Endodermal cell (in vitro differentiated cells): ENCODE measurements at regions not wholly inside any gene's neighbourhood (a gene's known extent, or its start where the extent isn't known, plus 50 kb on each side); places are given as distances from the start of the nearest gene placed in this dataset.

Experiments used
- DNase-seq: peaks from one replicate; pipeline ENCODE4 v3.0.0-alpha.2; 2017
- H3K27ac ChIP-seq: 2 replicates; pipeline ENCODE4 v1.5.1; 2013; ENCODE audit warnings: mild to moderate bottlenecking, low read depth, low read length, moderate library complexity
- H3K27me3 ChIP-seq: 2 replicates; pipeline ENCODE4 v1.6.1; 2013; ENCODE audit warnings: mild to moderate bottlenecking, low read length, moderate library complexity; ENCODE audit not compliant: insufficient read depth, control insufficient read depth, poor library complexity, severe bottlenecking
- H3K36me3 ChIP-seq: 2 replicates; pipeline ENCODE4 v1.7.0; 2013; ENCODE audit warnings: mild to moderate bottlenecking, low read length, moderate library complexity; ENCODE audit not compliant: control insufficient read depth, insufficient read depth
- H3K4me1 ChIP-seq: one replicate; pipeline ENCODE4 v1.7.0; 2013; ENCODE audit warnings: low read length; ENCODE audit not compliant: control insufficient read depth, insufficient read depth
- H3K4me3 ChIP-seq: 2 replicates; pipeline ENCODE4 v1.5.1; 2013; ENCODE audit warnings: mild to moderate bottlenecking, low read length, moderate library complexity
- H3K9ac ChIP-seq: 2 replicates; pipeline ENCODE4 v1.6.1; 2013; ENCODE audit warnings: mild to moderate bottlenecking, low read length, moderate library complexity; ENCODE audit not compliant: poor library complexity, severe bottlenecking; ENCODE audit errors: extremely low read depth
- H3K9me3 ChIP-seq: 2 replicates; pipeline ENCODE4 v1.6.1; 2013; ENCODE audit warnings: mild to moderate bottlenecking, low read length, moderate library complexity; ENCODE audit not compliant: control insufficient read depth
- H3K27ac Mint-ChIP-seq: 2 replicates; pipeline ENCODE4 v1.8.0; 2020; ENCODE audit warnings: mixed read lengths
- H3K27me3 Mint-ChIP-seq: 2 replicates; pipeline ENCODE4 v1.8.0; 2021; ENCODE audit warnings: mild to moderate bottlenecking, mixed read lengths; ENCODE audit not compliant: insufficient read depth
- H3K36me3 Mint-ChIP-seq: 2 replicates; pipeline ENCODE4 v1.8.0; 2020; ENCODE audit warnings: low read depth, mixed read lengths
- H3K4me1 Mint-ChIP-seq: 2 replicates; pipeline ENCODE4 v1.8.0; 2020; ENCODE audit warnings: mixed read lengths
- H3K4me3 Mint-ChIP-seq: 2 replicates; pipeline ENCODE4 v1.8.0; 2020; ENCODE audit warnings: mild to moderate bottlenecking, moderate library complexity, mixed read lengths
- H3K9me3 Mint-ChIP-seq: 2 replicates; pipeline ENCODE4 v1.8.0; 2020; ENCODE audit warnings: mild to moderate bottlenecking, mixed read lengths
- whole genome bisulfite sequencing, 2 experiments: methylation state at CpG; one replicate each; pipeline versions ENCODE4 v1.1.5 to v1.1.7; 2013; ENCODE audit warnings: missing lambda C conversion rate in 2 of 2, mixed read lengths in 1 of 2; ENCODE audit not compliant: insufficient coverage in 1 of 2, insufficient read length in 1 of 2; 5-methylcytosine and 5-hydroxymethylcytosine counted together
- TF ChIP-seq, protein P1 (sequence below): fragments of 200-600 bp; sonication (generic); conservative IDR thresholded peaks from 2 replicates; pipeline ENCODE4 v1.5.0; 2021; ENCODE audit warnings: antibody characterized with exemption, mild to moderate bottlenecking

- TF ChIP-seq, protein P1, sequence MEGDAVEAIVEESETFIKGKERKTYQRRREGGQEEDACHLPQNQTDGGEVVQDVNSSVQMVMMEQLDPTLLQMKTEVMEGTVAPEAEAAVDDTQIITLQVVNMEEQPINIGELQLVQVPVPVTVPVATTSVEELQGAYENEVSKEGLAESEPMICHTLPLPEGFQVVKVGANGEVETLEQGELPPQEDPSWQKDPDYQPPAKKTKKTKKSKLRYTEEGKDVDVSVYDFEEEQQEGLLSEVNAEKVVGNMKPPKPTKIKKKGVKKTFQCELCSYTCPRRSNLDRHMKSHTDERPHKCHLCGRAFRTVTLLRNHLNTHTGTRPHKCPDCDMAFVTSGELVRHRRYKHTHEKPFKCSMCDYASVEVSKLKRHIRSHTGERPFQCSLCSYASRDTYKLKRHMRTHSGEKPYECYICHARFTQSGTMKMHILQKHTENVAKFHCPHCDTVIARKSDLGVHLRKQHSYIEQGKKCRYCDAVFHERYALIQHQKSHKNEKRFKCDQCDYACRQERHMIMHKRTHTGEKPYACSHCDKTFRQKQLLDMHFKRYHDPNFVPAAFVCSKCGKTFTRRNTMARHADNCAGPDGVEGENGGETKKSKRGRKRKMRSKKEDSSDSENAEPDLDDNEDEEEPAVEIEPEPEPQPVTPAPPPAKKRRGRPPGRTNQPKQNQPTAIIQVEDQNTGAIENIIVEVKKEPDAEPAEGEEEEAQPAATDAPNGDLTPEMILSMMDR = no peak
- no peaks in the 10 kb centered on the region for H3K27me3 ChIP-seq
- no peaks in the 10 kb centered on the region for H3K4me1 ChIP-seq
- Mint-ChIP-seq H3K9me3 (no peaks in the 10 kb centered on the region), H3K36me3 (no peaks in the 10 kb centered on the region), H3K27me3 (no peaks in the 10 kb centered on the region), H3K4me3 (no peak overlapping the region), H3K4me1 (no peaks in the 10 kb centered on the region), H3K27ac (no peak overlapping the region)
- H3K9ac ChIP-seq = no peak overlapping the region
- H3K9me3 ChIP-seq = no peaks in the 10 kb centered on the region
- DNase-seq = no peak
- no peak overlapping the region for H3K4me3 ChIP-seq
- H3K36me3 ChIP-seq = no peaks in the 10 kb centered on the region
- no peak overlapping the region for H3K27ac ChIP-seq
- WGBS, 2 experiments = 85 to 100% methylated on average over 2 to 4 of the region's 5 CpGs
Measured at GRCh38 chr13:90187478-90188350, 1159.8 kb upstream of the MIR17HG start.

- TF ChIP-seq, protein P1 = no peak
- 100% methylated on average over 3 of the region's 3 CpGs; no CpG with 5 or more reads in 1 of the 2 experiments for WGBS, 2 experiments
Measured at GRCh38 chr13:90188351-90188636, 1159.2 kb upstream of the MIR17HG start.

DNA sequence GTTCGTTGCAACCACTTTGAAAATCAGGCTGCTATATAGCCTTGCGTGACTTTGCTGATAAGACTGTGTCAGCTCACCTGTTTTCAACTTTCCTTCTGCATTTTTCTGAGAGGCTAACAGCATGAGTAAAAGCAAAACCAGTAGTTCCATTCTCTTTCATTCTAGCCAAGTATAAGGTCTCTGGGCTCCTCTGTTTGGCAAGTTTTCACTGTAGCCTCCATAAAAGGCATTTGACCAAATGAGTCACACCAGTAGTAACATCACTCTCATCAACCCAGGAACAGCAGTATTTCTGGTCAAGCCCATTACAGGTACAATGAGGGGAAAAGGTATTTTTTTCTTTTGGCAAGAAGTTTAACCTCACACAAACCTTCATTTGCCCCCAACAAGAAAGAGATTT, 1149.8 kb upstream of the MIR17HG start:
- Mint-ChIP-seq H3K9me3 (no peaks in the 10 kb centered on the region), H3K4me3 (no peak overlapping the region), H3K27me3 (no peaks in the 10 kb centered on the region), H3K4me1 (no peaks in the 10 kb centered on the region), H3K36me3 (no peaks in the 10 kb centered on the region), H3K27ac (no peak overlapping the region)
- H3K9ac ChIP-seq = no peak overlapping the region
- no peak overlapping the region for H3K27ac ChIP-seq
- WGBS, 2 experiments = 91 to 100% methylated on average over 2 of the region's 2 CpGs
- H3K4me3 ChIP-seq = no peak overlapping the region
- no peaks in the 10 kb centered on the region for H3K4me1 ChIP-seq
- no peaks in the 10 kb centered on the region for H3K9me3 ChIP-seq
- TF ChIP-seq, protein P1 = no peak
- no peaks in the 10 kb centered on the region for H3K27me3 ChIP-seq
- no peak for DNase-seq
- H3K36me3 ChIP-seq = no peaks in the 10 kb centered on the region

More at GRCh38 chr13:90188351-90188636, 1159.2 kb upstream of the MIR17HG start:
- DNase-seq = no peak
- Mint-ChIP-seq H3K4me3 (no peak overlapping the region), H3K27me3 (no peaks in the 10 kb centered on the region), H3K9me3 (no peaks in the 10 kb centered on the region), H3K27ac (no peak overlapping the region), H3K4me1 (no peaks in the 10 kb centered on the region), H3K36me3 (no peaks in the 10 kb centered on the region)
- Histone ChIP-seq H3K27ac (no peak overlapping the region), H3K4me3 (no peak overlapping the region), H3K9ac (no peak overlapping the region), H3K4me1 (no peaks in the 10 kb centered on the region), H3K27me3 (no peaks in the 10 kb centered on the region), H3K36me3 (no peaks in the 10 kb centered on the region), H3K9me3 (no peaks in the 10 kb centered on the region)
